T-helper 2 cell treated with Interferon-gamma antibody and Interleukin-4, amounts not matched to agents 5 μg/mL and 100 μg/mL, for 36 hours (primary cell): ENCODE measurements at regions not wholly inside any gene's neighbourhood (a gene's known extent, or its start where the extent isn't known, plus 50 kb on each side); places are given as distances from the start of the nearest gene placed in this dataset.
"Not testable (repeated sequence)": the region's sequence is repeated elsewhere in the genome, so short reads cannot be mapped to it uniquely, and the experiment has no call there.

Experiments used
- DNase-seq: peaks from one replicate; pipeline ENCODE4 v3.0.0; 2021; ENCODE audit warnings: low spot score
- H3K27ac Mint-ChIP-seq: one replicate; pipeline ENCODE4 v1.8.0; 2021; ENCODE audit warnings: mild to moderate bottlenecking, mixed read lengths
- H3K27me3 Mint-ChIP-seq: one replicate; pipeline ENCODE4 v1.8.0; 2021; ENCODE audit warnings: low read depth, mixed read lengths
- H3K36me3 Mint-ChIP-seq: one replicate; pipeline ENCODE4 v1.8.0; 2021; ENCODE audit warnings: low read depth, mixed read lengths
- H3K4me1 Mint-ChIP-seq: one replicate; pipeline ENCODE4 v1.8.0; 2021; ENCODE audit warnings: low read depth, mixed read lengths
- H3K4me3 Mint-ChIP-seq: one replicate; pipeline ENCODE4 v1.8.0; 2022; ENCODE audit warnings: mild to moderate bottlenecking, moderate library complexity, mixed read lengths
- H3K9me3 Mint-ChIP-seq: one replicate; pipeline ENCODE4 v1.8.0; 2021; ENCODE audit warnings: mixed read lengths

GRCh38 chr9:33623658-33624586, 99.9 kb downstream of the ANKRD18B start:
- Mint-ChIP-seq H3K4me3 (no peak overlapping the region), H3K9me3 (no peaks in the 10 kb centered on the region), H3K27ac (no peak overlapping the region), H3K36me3 (no peaks in the 10 kb centered on the region), H3K27me3 (peaks cover 29% of the 10 kb centered on the region), H3K4me1 (peaks cover 4% of the 10 kb centered on the region)
- DNase-seq: peak; percentile 56

GRCh38 chr9:33628318-33628717, 104.3 kb downstream of the ANKRD18B start:
- not testable (repeated sequence) for DNase-seq, H3K36me3 Mint-ChIP-seq, H3K27ac Mint-ChIP-seq, H3K4me3 Mint-ChIP-seq, H3K9me3 Mint-ChIP-seq, H3K4me1 Mint-ChIP-seq
- H3K27me3 Mint-ChIP-seq: peaks cover 32% of the 10 kb centered on the region

- Mint-ChIP-seq H3K36me3 (no peaks in the 10 kb centered on the region), H3K27me3 (peaks cover 31% of the 10 kb centered on the region), H3K27ac (no peak overlapping the region), H3K9me3 (no peaks in the 10 kb centered on the region), H3K4me1 (peaks cover 3% of the 10 kb centered on the region), H3K4me3 (no peak overlapping the region)
- no peak for DNase-seq
Observed at GRCh38 chr9:33628865-33629410, 104.9 kb downstream of the ANKRD18B start.

- H3K4me3 Mint-ChIP-seq: no peak overlapping the region
- no peaks in the 10 kb centered on the region for H3K36me3 Mint-ChIP-seq
- peaks cover 3% of the 10 kb centered on the region for H3K4me1 Mint-ChIP-seq
- no peak for DNase-seq
- no peak overlapping the region for H3K27ac Mint-ChIP-seq
- no peaks in the 10 kb centered on the region for H3K9me3 Mint-ChIP-seq
- peaks cover 52% of the 10 kb centered on the region for H3K27me3 Mint-ChIP-seq
Observed at GRCh38 chr9:33633636-33634035, 109.6 kb downstream of the ANKRD18B start.

- no peak overlapping the region for H3K27ac Mint-ChIP-seq
- H3K9me3 Mint-ChIP-seq: no peaks in the 10 kb centered on the region
- DNase-seq: no peak
- H3K27me3 Mint-ChIP-seq: peaks cover 68% of the 10 kb centered on the region
- no peak overlapping the region for H3K4me3 Mint-ChIP-seq
- no peaks in the 10 kb centered on the region for H3K36me3 Mint-ChIP-seq
- H3K4me1 Mint-ChIP-seq: peaks cover 3% of the 10 kb centered on the region
Observed at GRCh38 chr9:33637881-33638280, 113.8 kb downstream of the ANKRD18B start.

GRCh38 chr9:33638391-33638915, 114.4 kb downstream of the ANKRD18B start:
- H3K4me3 Mint-ChIP-seq: no peak overlapping the region
- H3K27ac Mint-ChIP-seq: no peak overlapping the region

GRCh38 chr9:33645706-33646105, 121.7 kb downstream of the ANKRD18B start:
- no peak for DNase-seq
- peaks cover 52% of the 10 kb centered on the region for H3K27me3 Mint-ChIP-seq
- no peaks in the 10 kb centered on the region for H3K9me3 Mint-ChIP-seq

More at GRCh38 chr9:33638391-33638915, 114.4 kb downstream of the ANKRD18B start:
- Mint-ChIP-seq H3K4me1 (peaks cover 3% of the 10 kb centered on the region), H3K27me3 (peaks cover 71% of the 10 kb centered on the region), H3K36me3 (no peaks in the 10 kb centered on the region), H3K9me3 (no peaks in the 10 kb centered on the region)
- DNase-seq: no peak

GRCh38 chr9:33649463-33649862, 125.4 kb downstream of the ANKRD18B start:
- no peak overlapping the region for H3K4me3 Mint-ChIP-seq
- no peak for DNase-seq
- H3K4me1 Mint-ChIP-seq: peaks cover 7% of the 10 kb centered on the region
- peaks cover 47% of the 10 kb centered on the region for H3K27me3 Mint-ChIP-seq
- no peak overlapping the region for H3K27ac Mint-ChIP-seq
- no peaks in the 10 kb centered on the region for H3K36me3 Mint-ChIP-seq
- no peaks in the 10 kb centered on the region for H3K9me3 Mint-ChIP-seq

More at GRCh38 chr9:33645706-33646105, 121.7 kb downstream of the ANKRD18B start:
- Mint-ChIP-seq H3K4me1 (peaks cover 7% of the 10 kb centered on the region), H3K27ac (no peak overlapping the region), H3K4me3 (no peak overlapping the region), H3K36me3 (no peaks in the 10 kb centered on the region)

GRCh38 chr9:33651125-33651524, 127.1 kb downstream of the ANKRD18B start:
- Mint-ChIP-seq H3K4me1 (peaks cover 7% of the 10 kb centered on the region), H3K36me3 (no peaks in the 10 kb centered on the region), H3K27me3 (peaks cover 52% of the 10 kb centered on the region), H3K9me3 (no peaks in the 10 kb centered on the region), H3K4me3 (no peak overlapping the region), H3K27ac (no peak overlapping the region)
- DNase-seq: no peak

GRCh38 chr9:33659921-33660320, 135.4 kb upstream of the PRSS3 start:
- H3K27me3 Mint-ChIP-seq: peaks cover 32% of the 10 kb centered on the region
- DNase-seq: no peak

GRCh38 chr9:33660772-33661171, 134.6 kb upstream of the PRSS3 start:
- H3K4me1 Mint-ChIP-seq: no peaks in the 10 kb centered on the region
- H3K4me3 Mint-ChIP-seq: no peak overlapping the region
- no peak for DNase-seq
- no peaks in the 10 kb centered on the region for H3K9me3 Mint-ChIP-seq
- no peaks in the 10 kb centered on the region for H3K36me3 Mint-ChIP-seq
- no peak overlapping the region for H3K27ac Mint-ChIP-seq
- H3K27me3 Mint-ChIP-seq: peaks cover 27% of the 10 kb centered on the region

More at GRCh38 chr9:33659921-33660320, 135.4 kb upstream of the PRSS3 start:
- Mint-ChIP-seq H3K27ac (no peak overlapping the region), H3K36me3 (no peaks in the 10 kb centered on the region), H3K4me3 (no peak overlapping the region), H3K4me1 (no peaks in the 10 kb centered on the region), H3K9me3 (no peaks in the 10 kb centered on the region)

GRCh38 chr9:33661176-33661575, 134.2 kb upstream of the PRSS3 start:
- Mint-ChIP-seq H3K27me3 (peaks cover 27% of the 10 kb centered on the region), H3K36me3 (no peaks in the 10 kb centered on the region), H3K9me3 (no peaks in the 10 kb centered on the region), H3K4me3 (no peak overlapping the region), H3K27ac (no peak overlapping the region), H3K4me1 (no peaks in the 10 kb centered on the region)
- DNase-seq: no peak

GRCh38 chr9:33662871-33663270, 132.5 kb upstream of the PRSS3 start:
- Mint-ChIP-seq H3K27me3 (peaks cover 27% of the 10 kb centered on the region), H3K4me3 (no peak overlapping the region), H3K9me3 (no peaks in the 10 kb centered on the region), H3K27ac (no peak overlapping the region), H3K36me3 (no peaks in the 10 kb centered on the region), H3K4me1 (no peaks in the 10 kb centered on the region)
- DNase-seq: no peak

GRCh38 chr9:33676194-33676745, 119.1 kb upstream of the PRSS3 start:
- not testable (repeated sequence) for DNase-seq, H3K27ac Mint-ChIP-seq, H3K36me3 Mint-ChIP-seq, H3K9me3 Mint-ChIP-seq
- H3K4me3 Mint-ChIP-seq: peak overlapping the region; percentile 86
- peaks cover 13% of the 10 kb centered on the region for H3K4me1 Mint-ChIP-seq
- peaks cover 79% of the 10 kb centered on the region for H3K27me3 Mint-ChIP-seq
